Thyroid gland (tissue), 4 donors: ENCODE measurements at regions not wholly inside any gene's neighbourhood (a gene's known extent, or its start where the extent isn't known, plus 50 kb on each side); places are given as distances from the start of the nearest gene placed in this dataset.

Experiments used
- POLR2A ChIP-seq, 2 donors: fragments of 450-650 bp; IDR thresholded peaks; one replicate each; pipeline ENCODE4 v1.6.1; 2017; ENCODE audit warnings: antibody characterized with exemption in 2 of 2, mild to moderate bottlenecking in 2 of 2, moderate library complexity in 1 of 2
- TF ChIP-seq, protein P1 (sequence below), 6 experiments: fragments of 200-600 bp in 3 of 6; fragments of 450-650 bp in 3 of 6; sonication (generic) in 3 of 6; IDR thresholded peaks; one replicate each; pipeline ENCODE4 v1.5.1; 2016 to 2019; ENCODE audit warnings: antibody characterized with exemption in 6 of 6, mild to moderate bottlenecking in 2 of 6, inconsistent platforms in 1 of 6, moderate library complexity in 1 of 6

DNA sequence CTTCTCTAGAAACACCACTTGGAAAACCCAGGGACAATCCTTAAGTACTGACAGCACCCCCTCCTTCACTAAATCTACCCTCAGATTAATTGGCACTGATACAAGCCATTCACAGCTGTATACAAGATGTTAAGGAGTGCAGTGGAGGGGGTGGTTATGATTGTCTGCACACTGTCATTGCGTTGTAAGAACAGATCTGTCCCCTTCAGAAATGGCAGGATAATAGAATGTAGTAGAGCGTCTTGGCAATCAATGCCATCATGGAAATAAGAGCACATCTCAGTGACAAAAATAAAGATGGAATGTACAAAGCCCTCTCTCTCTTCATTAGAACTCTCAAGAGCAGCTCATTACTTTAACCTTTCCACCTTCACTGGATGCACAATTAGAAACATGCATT lies 324.9 kb upstream of the TBX18 start:
- TF ChIP-seq POLR2A (IDR thresholded peaks at IDR 0.05), result no peak
- TF ChIP-seq, protein P1, sequence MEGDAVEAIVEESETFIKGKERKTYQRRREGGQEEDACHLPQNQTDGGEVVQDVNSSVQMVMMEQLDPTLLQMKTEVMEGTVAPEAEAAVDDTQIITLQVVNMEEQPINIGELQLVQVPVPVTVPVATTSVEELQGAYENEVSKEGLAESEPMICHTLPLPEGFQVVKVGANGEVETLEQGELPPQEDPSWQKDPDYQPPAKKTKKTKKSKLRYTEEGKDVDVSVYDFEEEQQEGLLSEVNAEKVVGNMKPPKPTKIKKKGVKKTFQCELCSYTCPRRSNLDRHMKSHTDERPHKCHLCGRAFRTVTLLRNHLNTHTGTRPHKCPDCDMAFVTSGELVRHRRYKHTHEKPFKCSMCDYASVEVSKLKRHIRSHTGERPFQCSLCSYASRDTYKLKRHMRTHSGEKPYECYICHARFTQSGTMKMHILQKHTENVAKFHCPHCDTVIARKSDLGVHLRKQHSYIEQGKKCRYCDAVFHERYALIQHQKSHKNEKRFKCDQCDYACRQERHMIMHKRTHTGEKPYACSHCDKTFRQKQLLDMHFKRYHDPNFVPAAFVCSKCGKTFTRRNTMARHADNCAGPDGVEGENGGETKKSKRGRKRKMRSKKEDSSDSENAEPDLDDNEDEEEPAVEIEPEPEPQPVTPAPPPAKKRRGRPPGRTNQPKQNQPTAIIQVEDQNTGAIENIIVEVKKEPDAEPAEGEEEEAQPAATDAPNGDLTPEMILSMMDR (IDR thresholded peaks at IDR 0.05), result no peak
